Endodermal cell (in vitro differentiated cells): ENCODE measurements at regions not wholly inside any gene's neighbourhood (a gene's known extent, or its start where the extent isn't known, plus 50 kb on each side); places are given as distances from the start of the nearest gene placed in this dataset.

Experiments
- DNase-seq: peaks from one replicate; pipeline ENCODE4 v3.0.0-alpha.2; 2017
- H3K27ac ChIP-seq: 2 replicates; pipeline ENCODE4 v1.5.1; 2013; ENCODE audit warnings: mild to moderate bottlenecking, low read depth, low read length, moderate library complexity
- H3K27me3 ChIP-seq: 2 replicates; pipeline ENCODE4 v1.6.1; 2013; ENCODE audit warnings: mild to moderate bottlenecking, low read length, moderate library complexity; ENCODE audit not compliant: insufficient read depth, control insufficient read depth, poor library complexity, severe bottlenecking
- H3K36me3 ChIP-seq: 2 replicates; pipeline ENCODE4 v1.7.0; 2013; ENCODE audit warnings: mild to moderate bottlenecking, low read length, moderate library complexity; ENCODE audit not compliant: control insufficient read depth, insufficient read depth
- H3K4me1 ChIP-seq: one replicate; pipeline ENCODE4 v1.7.0; 2013; ENCODE audit warnings: low read length; ENCODE audit not compliant: control insufficient read depth, insufficient read depth
- H3K4me3 ChIP-seq: 2 replicates; pipeline ENCODE4 v1.5.1; 2013; ENCODE audit warnings: mild to moderate bottlenecking, low read length, moderate library complexity
- H3K9ac ChIP-seq: 2 replicates; pipeline ENCODE4 v1.6.1; 2013; ENCODE audit warnings: mild to moderate bottlenecking, low read length, moderate library complexity; ENCODE audit not compliant: poor library complexity, severe bottlenecking; ENCODE audit errors: extremely low read depth
- H3K9me3 ChIP-seq: 2 replicates; pipeline ENCODE4 v1.6.1; 2013; ENCODE audit warnings: mild to moderate bottlenecking, low read length, moderate library complexity; ENCODE audit not compliant: control insufficient read depth
- H3K27ac Mint-ChIP-seq: 2 replicates; pipeline ENCODE4 v1.8.0; 2020; ENCODE audit warnings: mixed read lengths
- H3K27me3 Mint-ChIP-seq: 2 replicates; pipeline ENCODE4 v1.8.0; 2021; ENCODE audit warnings: mild to moderate bottlenecking, mixed read lengths; ENCODE audit not compliant: insufficient read depth
- H3K36me3 Mint-ChIP-seq: 2 replicates; pipeline ENCODE4 v1.8.0; 2020; ENCODE audit warnings: low read depth, mixed read lengths
- H3K4me1 Mint-ChIP-seq: 2 replicates; pipeline ENCODE4 v1.8.0; 2020; ENCODE audit warnings: mixed read lengths
- H3K4me3 Mint-ChIP-seq: 2 replicates; pipeline ENCODE4 v1.8.0; 2020; ENCODE audit warnings: mild to moderate bottlenecking, moderate library complexity, mixed read lengths
- H3K9me3 Mint-ChIP-seq: 2 replicates; pipeline ENCODE4 v1.8.0; 2020; ENCODE audit warnings: mild to moderate bottlenecking, mixed read lengths
- WGBS, 2 experiments: methylation state at CpG; one replicate each; pipeline versions ENCODE4 v1.1.5 to v1.1.7; 2013; ENCODE audit warnings: missing lambda C conversion rate in 2 of 2, mixed read lengths in 1 of 2; ENCODE audit not compliant: insufficient coverage in 1 of 2, insufficient read length in 1 of 2; 5-methylcytosine and 5-hydroxymethylcytosine counted together
- TF ChIP-seq, protein P1 (sequence below): fragments of 200-600 bp; sonication (generic); conservative IDR thresholded peaks from 2 replicates; pipeline ENCODE4 v1.5.0; 2021; ENCODE audit warnings: antibody characterized with exemption, mild to moderate bottlenecking

DNA sequence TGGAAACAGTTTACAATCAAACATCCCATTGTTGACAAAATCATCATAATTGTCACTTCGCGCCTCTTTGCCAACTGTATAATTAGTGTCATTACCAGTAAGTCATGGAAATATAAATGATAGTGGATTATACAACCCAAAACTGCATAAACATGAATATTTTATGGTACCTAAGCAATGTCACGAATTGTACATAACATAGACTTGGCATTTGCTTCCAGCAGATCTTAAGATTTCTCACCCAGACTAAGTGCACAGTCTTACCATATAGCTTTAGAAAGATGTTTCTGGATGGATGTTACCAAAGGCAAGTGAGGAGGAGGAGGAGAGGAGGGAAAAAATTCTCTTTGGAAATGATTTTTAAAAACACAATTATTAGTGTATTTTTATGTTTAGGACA, 113.4 kb upstream of the TAS2R1 start:
- H3K9ac ChIP-seq = no peak overlapping the region
- H3K4me3 ChIP-seq = no peak overlapping the region
- TF ChIP-seq, protein P1, sequence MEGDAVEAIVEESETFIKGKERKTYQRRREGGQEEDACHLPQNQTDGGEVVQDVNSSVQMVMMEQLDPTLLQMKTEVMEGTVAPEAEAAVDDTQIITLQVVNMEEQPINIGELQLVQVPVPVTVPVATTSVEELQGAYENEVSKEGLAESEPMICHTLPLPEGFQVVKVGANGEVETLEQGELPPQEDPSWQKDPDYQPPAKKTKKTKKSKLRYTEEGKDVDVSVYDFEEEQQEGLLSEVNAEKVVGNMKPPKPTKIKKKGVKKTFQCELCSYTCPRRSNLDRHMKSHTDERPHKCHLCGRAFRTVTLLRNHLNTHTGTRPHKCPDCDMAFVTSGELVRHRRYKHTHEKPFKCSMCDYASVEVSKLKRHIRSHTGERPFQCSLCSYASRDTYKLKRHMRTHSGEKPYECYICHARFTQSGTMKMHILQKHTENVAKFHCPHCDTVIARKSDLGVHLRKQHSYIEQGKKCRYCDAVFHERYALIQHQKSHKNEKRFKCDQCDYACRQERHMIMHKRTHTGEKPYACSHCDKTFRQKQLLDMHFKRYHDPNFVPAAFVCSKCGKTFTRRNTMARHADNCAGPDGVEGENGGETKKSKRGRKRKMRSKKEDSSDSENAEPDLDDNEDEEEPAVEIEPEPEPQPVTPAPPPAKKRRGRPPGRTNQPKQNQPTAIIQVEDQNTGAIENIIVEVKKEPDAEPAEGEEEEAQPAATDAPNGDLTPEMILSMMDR = no peak
- no peaks in the 10 kb centered on the region for H3K36me3 ChIP-seq
- no peaks in the 10 kb centered on the region for H3K36me3 Mint-ChIP-seq
- 88% methylated on average over 1 of the region's 3 CpGs; no CpG with 5 or more reads in 1 of the 2 experiments for WGBS, 2 experiments
- H3K27ac Mint-ChIP-seq = no peak overlapping the region
- H3K27ac ChIP-seq = no peak overlapping the region
- H3K27me3 ChIP-seq = no peaks in the 10 kb centered on the region
- peaks cover 15% of the 10 kb centered on the region for H3K9me3 Mint-ChIP-seq
- DNase-seq = no peak
- no peak overlapping the region for H3K4me3 Mint-ChIP-seq
- no peaks in the 10 kb centered on the region for H3K9me3 ChIP-seq
- peaks cover 15% of the 10 kb centered on the region for H3K4me1 Mint-ChIP-seq
- H3K4me1 ChIP-seq = no peaks in the 10 kb centered on the region
- peaks cover 2% of the 10 kb centered on the region for H3K27me3 Mint-ChIP-seq

DNA sequence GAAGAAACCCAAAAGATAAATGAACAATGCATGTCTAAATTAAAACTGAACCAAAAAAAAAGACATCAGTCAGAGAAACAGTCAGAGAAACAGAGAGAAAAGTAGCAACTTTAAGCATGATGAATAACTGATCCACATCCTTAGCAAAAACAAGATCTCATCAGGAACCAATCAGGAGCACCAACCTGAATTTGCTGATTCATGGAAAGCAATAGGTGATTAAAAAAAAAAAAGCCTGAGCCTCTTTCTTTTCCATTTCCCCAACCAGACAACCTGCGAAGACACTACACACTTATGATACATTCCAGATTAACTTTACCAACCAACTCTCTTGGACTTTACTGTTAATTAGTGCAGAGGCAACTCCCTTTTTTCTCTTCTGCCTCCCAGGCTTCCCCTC, 112.7 kb upstream of the TAS2R1 start:
- no peak for DNase-seq
- peak overlapping the region; percentile 15 for H3K27ac Mint-ChIP-seq
- H3K4me3 Mint-ChIP-seq = no peak overlapping the region
- Histone ChIP-seq H3K27me3 (no peaks in the 10 kb centered on the region), H3K4me3 (no peak overlapping the region), H3K27ac (no peak overlapping the region), H3K9me3 (no peaks in the 10 kb centered on the region), H3K36me3 (no peaks in the 10 kb centered on the region), H3K4me1 (no peaks in the 10 kb centered on the region), H3K9ac (no peak overlapping the region)
- no peaks in the 10 kb centered on the region for H3K36me3 Mint-ChIP-seq
- peaks cover 15% of the 10 kb centered on the region for H3K9me3 Mint-ChIP-seq
- no peaks in the 10 kb centered on the region for H3K27me3 Mint-ChIP-seq
- TF ChIP-seq, protein P1 = no peak
- H3K4me1 Mint-ChIP-seq = peaks cover 15% of the 10 kb centered on the region
- WGBS, 2 experiments = 76% methylated on average over 1 of the region's 1 CpG; no CpG with 5 or more reads in 1 of the 2 experiments

DNA sequence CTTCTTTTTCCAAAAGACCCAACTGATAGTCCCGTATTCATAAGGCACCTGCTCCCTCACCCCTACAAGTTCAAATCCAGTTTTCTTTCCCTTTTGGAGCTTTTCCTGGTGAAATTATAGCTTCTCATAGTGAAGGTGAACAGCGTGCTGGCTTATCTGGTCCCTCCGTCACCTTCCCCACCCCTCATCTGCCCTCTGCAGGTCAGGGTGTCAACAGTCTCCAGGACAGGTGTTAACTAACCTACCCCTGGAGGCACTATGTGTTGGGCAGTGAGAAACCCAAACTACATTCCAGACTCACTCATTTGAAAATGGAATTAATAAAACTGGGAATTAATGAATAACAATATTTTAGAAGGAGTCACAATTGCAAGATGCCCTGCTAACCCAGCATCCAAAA, 109.0 kb upstream of the TAS2R1 start:
- no peak overlapping the region for H3K4me3 Mint-ChIP-seq
- peak; percentile 80 for DNase-seq

More for the DNA sequence above, 109.0 kb upstream of the TAS2R1 start:
- 76 to 83% methylated on average over 2 to 3 of the region's 3 CpGs for WGBS, 2 experiments
- Histone ChIP-seq H3K27me3 (no peaks in the 10 kb centered on the region), H3K4me1 (no peaks in the 10 kb centered on the region), H3K9ac (no peak overlapping the region), H3K27ac (no peak overlapping the region), H3K9me3 (no peaks in the 10 kb centered on the region), H3K36me3 (no peaks in the 10 kb centered on the region), H3K4me3 (no peak overlapping the region)
- Mint-ChIP-seq H3K36me3 (no peaks in the 10 kb centered on the region), H3K4me1 (peaks cover 15% of the 10 kb centered on the region), H3K9me3 (no peaks in the 10 kb centered on the region), H3K27ac (no peak overlapping the region), H3K27me3 (no peaks in the 10 kb centered on the region)
- TF ChIP-seq, protein P1 = peak; percentile 76
